ENCODE measurements at regions not wholly inside any gene's neighbourhood (a gene's known extent, or its start where the extent isn't known, plus 50 kb on each side); places are given as distances from the start of the nearest gene placed in this dataset.

DNA sequence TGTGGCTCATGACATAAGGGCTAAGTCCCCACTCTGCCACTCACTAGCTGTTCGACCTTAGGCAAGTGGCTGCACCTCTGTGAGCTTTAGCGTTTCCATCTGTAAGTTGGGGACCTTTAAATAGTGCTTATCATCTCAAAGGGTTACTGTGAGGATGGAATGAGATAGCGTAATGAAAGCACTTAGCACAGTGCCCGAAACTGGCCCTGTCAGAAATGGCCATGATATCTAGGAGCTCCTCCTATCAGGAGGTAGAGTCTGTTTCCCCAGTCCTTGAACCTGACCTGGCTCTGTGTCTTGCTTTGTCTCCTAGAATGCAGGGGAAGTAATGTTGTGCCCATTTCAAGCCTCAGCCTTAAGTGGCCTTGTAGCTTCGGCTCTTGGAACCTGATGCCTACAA is 211.0 kb downstream of the RBM19 start:
- TF ChIP-seq, protein P1, sequence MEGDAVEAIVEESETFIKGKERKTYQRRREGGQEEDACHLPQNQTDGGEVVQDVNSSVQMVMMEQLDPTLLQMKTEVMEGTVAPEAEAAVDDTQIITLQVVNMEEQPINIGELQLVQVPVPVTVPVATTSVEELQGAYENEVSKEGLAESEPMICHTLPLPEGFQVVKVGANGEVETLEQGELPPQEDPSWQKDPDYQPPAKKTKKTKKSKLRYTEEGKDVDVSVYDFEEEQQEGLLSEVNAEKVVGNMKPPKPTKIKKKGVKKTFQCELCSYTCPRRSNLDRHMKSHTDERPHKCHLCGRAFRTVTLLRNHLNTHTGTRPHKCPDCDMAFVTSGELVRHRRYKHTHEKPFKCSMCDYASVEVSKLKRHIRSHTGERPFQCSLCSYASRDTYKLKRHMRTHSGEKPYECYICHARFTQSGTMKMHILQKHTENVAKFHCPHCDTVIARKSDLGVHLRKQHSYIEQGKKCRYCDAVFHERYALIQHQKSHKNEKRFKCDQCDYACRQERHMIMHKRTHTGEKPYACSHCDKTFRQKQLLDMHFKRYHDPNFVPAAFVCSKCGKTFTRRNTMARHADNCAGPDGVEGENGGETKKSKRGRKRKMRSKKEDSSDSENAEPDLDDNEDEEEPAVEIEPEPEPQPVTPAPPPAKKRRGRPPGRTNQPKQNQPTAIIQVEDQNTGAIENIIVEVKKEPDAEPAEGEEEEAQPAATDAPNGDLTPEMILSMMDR (IDR thresholded peaks at IDR 0.05; ENCODE audit: low read depth, low read length) = no peak
- Histone ChIP-seq H3K4me3 (ENCODE audit: low read depth, low read length) (no peak overlapping the region), H3K27ac (ENCODE audit: low read depth, low read length) (no peak overlapping the region), H3K27me3 (ENCODE audit: control insufficient read depth, insufficient read depth, low read length) (peaks cover 9% of the 10 kb centered on the region), H3K9me3 (ENCODE audit: control insufficient read depth, insufficient read depth, low read length) (no peaks in the 10 kb centered on the region)
- CTCF ChIA-PET = no interaction called here
- POLR2A ChIA-PET = no interaction called here
- DNase-seq (ENCODE audit: low read depth, low spot score) = no peak

DNA sequence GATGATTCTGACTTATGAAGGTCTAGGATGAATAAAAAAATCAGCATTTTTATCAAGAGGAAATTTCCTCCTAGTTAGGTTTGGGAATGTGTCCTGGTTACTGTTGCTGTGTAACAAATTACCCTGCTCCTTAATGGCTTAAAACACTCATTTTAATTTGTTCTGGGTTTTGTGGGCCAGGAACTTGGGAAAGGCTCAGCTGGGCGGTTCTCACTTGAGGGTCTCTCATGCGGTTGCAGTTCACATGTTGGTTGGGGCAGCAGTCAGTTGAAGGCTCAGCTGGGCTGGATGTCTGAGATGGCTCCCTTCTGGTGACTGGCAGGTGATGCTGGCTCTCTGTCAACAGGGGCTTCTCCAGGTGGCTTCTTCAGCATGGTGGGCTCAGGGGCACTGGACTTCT is 214.6 kb downstream of the RBM19 start:
- Histone ChIP-seq H3K27me3 (ENCODE audit: control insufficient read depth, insufficient read depth, low read length) (peaks cover 2% of the 10 kb centered on the region), H3K4me3 (ENCODE audit: low read depth, low read length) (no peak overlapping the region), H3K9me3 (ENCODE audit: control insufficient read depth, insufficient read depth, low read length) (no peaks in the 10 kb centered on the region), H3K27ac (ENCODE audit: low read depth, low read length) (no peak overlapping the region)
- ChIA-PET POLR2A (no interaction called here), CTCF (no interaction called here)
- TF ChIP-seq, protein P1 (IDR thresholded peaks at IDR 0.05; ENCODE audit: low read depth, low read length) = no peak
- no peak for DNase-seq (ENCODE audit: low read depth, low spot score)

DNA sequence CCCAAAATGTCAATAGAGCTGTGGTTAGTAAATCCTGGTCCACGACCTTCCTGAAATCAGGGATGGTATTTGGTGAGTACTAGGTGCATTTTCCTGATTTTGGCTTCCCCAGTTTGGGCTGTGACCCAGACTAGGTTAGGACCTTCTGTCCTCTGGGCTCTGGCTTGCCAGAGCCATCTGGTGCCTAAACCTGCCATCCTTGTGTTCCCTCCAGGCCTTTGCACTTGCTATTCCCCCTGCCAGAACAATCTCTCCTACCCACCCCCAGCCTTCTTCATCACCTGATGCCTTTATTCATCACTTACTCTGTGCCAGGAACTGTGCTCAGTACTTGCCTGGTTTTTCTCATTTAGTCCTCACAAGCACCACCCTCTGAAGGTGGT is 216.7 kb downstream of the RBM19 start:
- TF ChIP-seq, protein P1 (IDR thresholded peaks at IDR 0.05; ENCODE audit: low read depth, low read length) = no peak
- POLR2A ChIA-PET = no interaction called here

DNA sequence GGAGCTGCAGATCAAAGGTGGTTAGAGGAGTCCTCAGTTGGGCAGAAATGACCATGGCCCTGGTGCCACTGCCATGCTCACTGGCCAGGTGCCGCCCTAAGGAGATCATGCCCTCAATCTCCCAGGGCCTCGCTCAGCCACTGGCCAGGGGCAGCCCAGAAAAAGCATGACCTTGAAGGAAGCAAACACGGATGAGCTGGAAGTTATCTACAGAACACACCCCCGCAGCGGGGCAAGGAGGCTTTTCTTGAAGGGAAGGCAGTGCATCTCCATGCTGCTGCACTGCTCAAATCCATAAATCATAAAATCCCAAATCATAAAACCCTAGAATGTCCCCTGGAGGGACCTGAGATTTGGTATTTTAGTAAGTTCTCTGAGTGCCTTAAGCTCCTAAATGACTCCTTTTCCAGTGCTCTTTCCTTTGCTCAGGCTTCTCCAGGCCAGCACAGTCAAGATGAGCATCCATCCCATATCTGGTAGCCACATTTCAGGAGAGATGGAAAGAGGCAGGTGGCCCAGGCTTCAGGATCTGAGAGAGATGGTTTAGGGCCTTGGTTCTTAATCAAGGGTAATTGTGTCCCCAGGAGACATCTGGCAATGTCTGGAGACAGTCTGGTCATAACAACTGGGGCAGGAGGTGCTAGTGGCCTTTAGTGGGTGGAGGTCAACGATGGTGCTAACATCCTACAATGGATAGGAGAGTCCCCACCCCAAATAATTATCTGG is 217.3 kb downstream of the RBM19 start:
- H3K9me3 ChIP-seq (ENCODE audit: control insufficient read depth, insufficient read depth, low read length) = no peaks in the 10 kb centered on the region
- CTCF ChIA-PET = interaction anchor here (0.5 to 0.6 kb wide), 2 partner anchors 45 to 162 kb away, joined by 3 read pairs; no protein-coding TSS in a partner anchor
- no peak overlapping the region for H3K4me3 ChIP-seq (ENCODE audit: low read depth, low read length)
- peaks cover 2% of the 10 kb centered on the region for H3K27me3 ChIP-seq (ENCODE audit: control insufficient read depth, insufficient read depth, low read length)
- H3K27ac ChIP-seq (ENCODE audit: low read depth, low read length) = no peak overlapping the region
- POLR2A ChIA-PET = no interaction called here
- DNase-seq (ENCODE audit: low read depth, low spot score) = no peak
- TF ChIP-seq, protein P1 (IDR thresholded peaks at IDR 0.05; ENCODE audit: low read depth, low read length) = no peak

More for the DNA sequence above, 216.7 kb downstream of the RBM19 start:
- CTCF ChIA-PET = no interaction called here
- DNase-seq (ENCODE audit: low read depth, low spot score) = no peak
- H3K27me3 ChIP-seq (ENCODE audit: control insufficient read depth, insufficient read depth, low read length) = peaks cover 2% of the 10 kb centered on the region
- H3K9me3 ChIP-seq (ENCODE audit: control insufficient read depth, insufficient read depth, low read length) = no peaks in the 10 kb centered on the region
- H3K27ac ChIP-seq (ENCODE audit: low read depth, low read length) = no peak overlapping the region
- no peak overlapping the region for H3K4me3 ChIP-seq (ENCODE audit: low read depth, low read length)

DNA sequence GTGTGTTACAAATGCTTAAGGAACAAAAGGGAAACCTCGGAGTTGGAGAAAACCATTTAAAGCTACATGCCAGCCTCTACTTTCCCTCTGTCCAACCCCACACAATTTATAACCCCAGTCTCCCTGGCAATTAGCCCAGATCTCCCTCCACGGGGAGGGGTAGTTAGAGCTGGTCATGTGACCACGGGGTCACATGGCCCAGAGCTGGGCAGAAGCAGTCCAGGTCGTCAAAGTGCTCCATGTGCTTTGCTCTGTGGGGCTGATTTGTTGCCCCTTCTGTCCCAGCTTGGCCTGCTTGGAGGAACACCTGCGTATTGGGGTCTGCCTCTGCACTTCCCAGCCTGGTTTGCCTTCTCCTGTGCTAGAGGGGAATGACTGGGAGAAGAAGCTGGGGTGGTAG is 219.1 kb downstream of the RBM19 start:
- no peak overlapping the region for H3K4me3 ChIP-seq (ENCODE audit: low read depth, low read length)
- ChIA-PET POLR2A (no interaction called here), CTCF (interaction anchor here (0.5 kb wide), 1 partner anchor 617 kb away, joined by 5 read pairs; no protein-coding TSS in a partner anchor)
- TF ChIP-seq, protein P1 (IDR thresholded peaks at IDR 0.05; ENCODE audit: low read depth, low read length) = no peak
- H3K27me3 ChIP-seq (ENCODE audit: control insufficient read depth, insufficient read depth, low read length) = peaks cover 10% of the 10 kb centered on the region
- no peak overlapping the region for H3K27ac ChIP-seq (ENCODE audit: low read depth, low read length)
- H3K9me3 ChIP-seq (ENCODE audit: control insufficient read depth, insufficient read depth, low read length) = no peaks in the 10 kb centered on the region
- no peak for DNase-seq (ENCODE audit: low read depth, low spot score)

All from AG04450 (cell line).